Renal pelvis (tissue), 1 donor: ENCODE measurements at regions not wholly inside any gene's neighbourhood (a gene's known extent, or its start where the extent isn't known, plus 50 kb on each side); places are given as distances from the start of the nearest gene placed in this dataset.
"Not testable (repeated sequence)": the region's sequence is repeated elsewhere in the genome, so short reads cannot be mapped to it uniquely, and the experiment has no call there.

Source experiments
- DNase-seq: peaks from one replicate; pipeline ENCODE4 v3.0.0-alpha.2; 2013

GRCh38 chr2:133975676-133976428 is 278.0 kb upstream of the MGAT5 start:
- DNase-seq: no peak

- DNase-seq: no peak
Measured at GRCh38 chr2:133976659-133977058, 277.2 kb upstream of the MGAT5 start.

GRCh38 chr2:133977405-133977804 is 276.5 kb upstream of the MGAT5 start:
- DNase-seq: no peak

- no peak for DNase-seq
Measured at GRCh38 chr2:133982256-133982655, 271.6 kb upstream of the MGAT5 start.

- no peak for DNase-seq
Measured at GRCh38 chr2:133985563-133985962, 268.3 kb upstream of the MGAT5 start.

GRCh38 chr2:133986081-133986837 is 267.6 kb upstream of the MGAT5 start:
- DNase-seq: no peak

GRCh38 chr2:133986881-133987795 is 266.7 kb upstream of the MGAT5 start:
- DNase-seq: no peak

GRCh38 chr2:133988316-133988891 is 265.5 kb upstream of the MGAT5 start:
- DNase-seq: no peak

- no peak for DNase-seq
Measured at GRCh38 chr2:133991606-133992168, 262.2 kb upstream of the MGAT5 start.

GRCh38 chr2:133992454-133992853 is 261.4 kb upstream of the MGAT5 start:
- DNase-seq: no peak

GRCh38 chr2:133993160-133993559 is 260.7 kb upstream of the MGAT5 start:
- DNase-seq: no peak

- DNase-seq: not testable (repeated sequence)
Measured at GRCh38 chr2:133998726-133999125, 255.1 kb upstream of the MGAT5 start.

GRCh38 chr2:134002391-134002790 is 251.5 kb upstream of the MGAT5 start:
- no peak for DNase-seq

GRCh38 chr2:134002921-134003320 is 251.0 kb upstream of the MGAT5 start:
- no peak for DNase-seq

- DNase-seq: no peak
Measured at GRCh38 chr2:134004467-134004866, 249.4 kb upstream of the MGAT5 start.

- DNase-seq: no peak
Measured at GRCh38 chr2:134008837-134009236, 245.0 kb upstream of the MGAT5 start.

GRCh38 chr2:134009440-134009839 is 244.4 kb upstream of the MGAT5 start:
- no peak for DNase-seq

GRCh38 chr2:134009906-134010305 is 244.0 kb upstream of the MGAT5 start:
- DNase-seq: not testable (repeated sequence)

GRCh38 chr2:134011936-134012586 is 241.8 kb upstream of the MGAT5 start:
- DNase-seq: no peak

GRCh38 chr2:134014196-134014960 is 239.5 kb upstream of the MGAT5 start:
- no peak for DNase-seq
